Naive thymus-derived CD8-positive, alpha-beta T cell (primary cell): ENCODE measurements at regions not wholly inside any gene's neighbourhood (a gene's known extent, or its start where the extent isn't known, plus 50 kb on each side); places are given as distances from the start of the nearest gene placed in this dataset.
A peak's percentile ranks its signal among the peaks of the same experiment; 100 is the strongest.
"Not testable (repeated sequence)": the region's sequence is repeated elsewhere in the genome, so short reads cannot be mapped to it uniquely, and the experiment has no call there.

Experiments used
- ATAC-seq, 2 donors: fragments of 150-1000 bp; cut with Tn5 transposase in 1 of 2; sonication (Bioruptor Pico), chemical (Tn5 transposase) in 1 of 2; 1 replicate in 1 of 2; 2 replicates in 1 of 2; pipeline ENCODE4 v1.10.0; 2021; ENCODE audit warnings: mild to moderate bottlenecking in 2 of 2, moderate library complexity in 2 of 2
- POLR2A ChIA-PET: fragments of 350-600 bp; sonication (Branson Sonifier 250); formaldehyde crosslinking; loops from one replicate; lab custom pipeline; 2021; ENCODE audit warnings: antibody characterized with exemption; lab: Charles Lee
- DNase-seq, 10 donors: peaks; one replicate each; pipeline versions ENCODE4 v3.0.0 to v3.0.0-alpha.2; 2020 to 2022
- H3K27ac Mint-ChIP-seq, 10 donors: one replicate each; pipeline ENCODE4 v1.8.0; 2020 to 2022; ENCODE audit warnings: mild to moderate bottlenecking in 10 of 10, mixed read lengths in 10 of 10, moderate library complexity in 4 of 10, inconsistent platforms in 1 of 10
- H3K27me3 Mint-ChIP-seq, 5 donors: one replicate each; pipeline ENCODE4 v1.8.0; 2021 to 2022; ENCODE audit warnings: mixed read lengths in 5 of 5
- H3K36me3 Mint-ChIP-seq, 3 donors: one replicate each; pipeline ENCODE4 v1.8.0; 2020 to 2022; ENCODE audit warnings: mixed read lengths in 3 of 3, mild to moderate bottlenecking in 2 of 3, inconsistent platforms in 1 of 3
- H3K4me1 Mint-ChIP-seq, 4 donors: one replicate each; pipeline ENCODE4 v1.8.0; 2021 to 2022; ENCODE audit warnings: mixed read lengths in 4 of 4
- H3K4me3 Mint-ChIP-seq, 10 donors: one replicate each; pipeline ENCODE4 v1.8.0; 2020 to 2022; ENCODE audit warnings: mild to moderate bottlenecking in 10 of 10, mixed read lengths in 10 of 10, moderate library complexity in 6 of 10, inconsistent platforms in 1 of 10
- H3K9me3 Mint-ChIP-seq, 9 donors: one replicate each; pipeline ENCODE4 v1.8.0; 2020 to 2022; ENCODE audit warnings: mixed read lengths in 9 of 9, mild to moderate bottlenecking in 3 of 9, inconsistent platforms in 1 of 9, moderate library complexity in 1 of 9

- Mint-ChIP-seq H3K4me3 (no peak overlapping the region), H3K9me3 (no peaks in the 10 kb centered on the region), H3K27ac (no peak overlapping the region), H3K27me3 (peaks cover 0 to 11% (median 3%) of the 10 kb centered on the region in 5 donors), H3K4me1 (peaks cover 0 to 31% (median 15%) of the 10 kb centered on the region in 4 donors), H3K36me3 (no peaks in the 10 kb centered on the region)
- ATAC-seq (no peak), DNase-seq (no peak)
- POLR2A ChIA-PET: interaction anchor here (1.6 to 8.7 kb wide), 3 partner anchors 24 to 132 kb away, joined by 9 to 49 read pairs (median 22); partner anchors contain the start of gene CHD1
These were observed 132.9 kb upstream of the CHD1 start for GRCh38 chr5:99061711-99062110.

GRCh38 chr5:99061299-99061698, 132.5 kb upstream of the CHD1 start:
- no peaks in the 10 kb centered on the region for H3K9me3 Mint-ChIP-seq
- no peak for ATAC-seq

GRCh38 chr5:99060306-99061261, 131.8 kb upstream of the CHD1 start:
- POLR2A ChIA-PET: interaction anchor here (0.6 to 8.7 kb wide), 6 partner anchors 22 to 131 kb away, joined by 3 to 49 read pairs (median 9); partner anchors contain the start of gene CHD1
- ATAC-seq: peak; percentile 77 to 78
- Mint-ChIP-seq H3K9me3 (no peaks in the 10 kb centered on the region), H3K27me3 (peaks cover 0 to 11% (median 3%) of the 10 kb centered on the region in 5 donors), H3K4me1 (peaks cover 2 to 35% (median 15%) of the 10 kb centered on the region in 4 donors), H3K36me3 (no peaks in the 10 kb centered on the region), H3K27ac (peak overlapping the region in 2 of 10 donors; percentile 4 to 22), H3K4me3 (peak overlapping the region in 6 of 10 donors; percentile 10 to 42 (median 32))
- DNase-seq: peak; percentile 68 to 90 (median 84)

More at GRCh38 chr5:99061299-99061698, 132.5 kb upstream of the CHD1 start:
- POLR2A ChIA-PET: interaction anchor here (0.6 to 8.7 kb wide), 5 partner anchors 23 to 132 kb away, joined by 3 to 49 read pairs (median 9); partner anchors contain the start of gene CHD1
- peaks cover 0 to 31% (median 15%) of the 10 kb centered on the region in 4 donors for H3K4me1 Mint-ChIP-seq
- peaks cover 0 to 11% (median 3%) of the 10 kb centered on the region in 5 donors for H3K27me3 Mint-ChIP-seq
- H3K27ac Mint-ChIP-seq: no peak overlapping the region
- DNase-seq: no peak
- H3K36me3 Mint-ChIP-seq: no peaks in the 10 kb centered on the region
- H3K4me3 Mint-ChIP-seq: no peak overlapping the region

GRCh38 chr5:99059685-99060084, 130.9 kb upstream of the CHD1 start:
- Mint-ChIP-seq H3K4me1 (peaks cover 5 to 40% (median 15%) of the 10 kb centered on the region in 4 donors), H3K9me3 (no peaks in the 10 kb centered on the region)

GRCh38 chr5:99058466-99058865, 129.7 kb upstream of the CHD1 start:
- H3K9me3 Mint-ChIP-seq: no peaks in the 10 kb centered on the region
- H3K36me3 Mint-ChIP-seq: no peaks in the 10 kb centered on the region
- DNase-seq: no peak
- peaks cover 5 to 40% (median 15%) of the 10 kb centered on the region in 4 donors for H3K4me1 Mint-ChIP-seq
- H3K4me3 Mint-ChIP-seq: no peak overlapping the region
- H3K27ac Mint-ChIP-seq: peak overlapping the region in 1 of 10 donors; percentile 48
- ATAC-seq: no peak
- POLR2A ChIA-PET: interaction anchor here (0.8 to 8.7 kb wide), 3 partner anchors 20 to 129 kb away, joined by 4 to 49 read pairs (median 22); partner anchors contain the start of gene CHD1
- peaks cover 0 to 11% (median 1%) of the 10 kb centered on the region in 5 donors for H3K27me3 Mint-ChIP-seq

More at GRCh38 chr5:99059685-99060084, 130.9 kb upstream of the CHD1 start:
- Mint-ChIP-seq H3K27ac (peak overlapping the region in 1 of 10 donors; percentile 63), H3K4me3 (no peak overlapping the region), H3K36me3 (no peaks in the 10 kb centered on the region), H3K27me3 (peaks cover 0 to 11% (median 3%) of the 10 kb centered on the region in 5 donors)
- ATAC-seq (no peak), DNase-seq (no peak)
- POLR2A ChIA-PET: interaction anchor here (1.2 to 8.7 kb wide), 4 partner anchors 21 to 130 kb away, joined by 3 to 49 read pairs (median 16); partner anchors contain the start of gene CHD1

- Mint-ChIP-seq H3K27me3 (no peaks in the 10 kb centered on the region), H3K9me3 (no peaks in the 10 kb centered on the region), H3K4me1 (peaks cover 5 to 36% (median 10%) of the 10 kb centered on the region in 4 donors), H3K27ac (peak overlapping the region in 4 of 10 donors; percentile 20 to 76 (median 62)), H3K36me3 (no peaks in the 10 kb centered on the region), H3K4me3 (peak overlapping the region in 1 of 10 donors; percentile 5)
- peak in 1 of 10 donors; percentile 6 for DNase-seq
- ATAC-seq: peak in 1 of 2 donors; percentile 57
- POLR2A ChIA-PET: interaction anchor here (3.4 to 8.7 kb wide), 2 partner anchors 17 to 125 kb away, joined by 16 to 49 read pairs; partner anchors contain the start of gene CHD1
These were observed 126.2 kb upstream of the CHD1 start for GRCh38 chr5:99054972-99055371.

GRCh38 chr5:99045871-99046270, 117.1 kb upstream of the CHD1 start:
- peaks cover 0 to 26% (median 17%) of the 10 kb centered on the region in 9 donors for H3K9me3 Mint-ChIP-seq
- DNase-seq: no peak
- H3K4me1 Mint-ChIP-seq: peaks cover 2 to 16% (median 7%) of the 10 kb centered on the region in 4 donors
- H3K27ac Mint-ChIP-seq: no peak overlapping the region
- POLR2A ChIA-PET: interaction anchor here (1.3 kb wide), 1 partner anchor 116 kb away, joined by 4 read pairs; no protein-coding TSS in a partner anchor
- peaks cover 0 to 19% (median 17%) of the 10 kb centered on the region in 3 donors for H3K36me3 Mint-ChIP-seq
- ATAC-seq: no peak
- H3K27me3 Mint-ChIP-seq: no peaks in the 10 kb centered on the region
- no peak overlapping the region for H3K4me3 Mint-ChIP-seq

GRCh38 chr5:99043257-99043656, 114.5 kb upstream of the CHD1 start:
- Mint-ChIP-seq H3K4me1 (peaks cover 6 to 33% (median 17%) of the 10 kb centered on the region in 4 donors), H3K9me3 (peaks cover 5 to 52% (median 43%) of the 10 kb centered on the region in 9 donors), H3K36me3 (peaks cover 2 to 43% (median 39%) of the 10 kb centered on the region in 3 donors)
- not testable (repeated sequence) for H3K27ac Mint-ChIP-seq, H3K27me3 Mint-ChIP-seq, DNase-seq, H3K4me3 Mint-ChIP-seq, ATAC-seq
- POLR2A ChIA-PET: interaction anchor here (0.9 to 1.0 kb wide), 2 partner anchors 11 to 114 kb away, joined by 3 read pairs; partner anchors contain the start of gene CHD1

- Mint-ChIP-seq H3K4me1 (peaks cover 22 to 74% (median 52%) of the 10 kb centered on the region in 4 donors), H3K27me3 (no peaks in the 10 kb centered on the region), H3K4me3 (peak overlapping the region in 9 of 10 donors; percentile 5 to 78 (median 71)), H3K36me3 (peaks cover 2 to 61% (median 46%) of the 10 kb centered on the region in 3 donors), H3K27ac (peak overlapping the region; percentile 74 to 96 (median 89)), H3K9me3 (peaks cover 10 to 61% (median 45%) of the 10 kb centered on the region in 9 donors)
- DNase-seq: peak; percentile 7 to 84 (median 67)
- POLR2A ChIA-PET: interaction anchor here (0.6 to 3.6 kb wide), 12 partner anchors 11 to 1487 kb away, joined by 3 to 103 read pairs (median 4); partner anchors contain the start of gene CHD1
- ATAC-seq: peak; percentile 77 to 85
These were observed 108.9 kb upstream of the CHD1 start for GRCh38 chr5:99037668-99038067.

- H3K27ac Mint-ChIP-seq: peak overlapping the region in 6 of 10 donors; percentile 18 to 81 (median 60)
- peak overlapping the region in 1 of 10 donors; percentile 19 for H3K4me3 Mint-ChIP-seq
- no peak for DNase-seq
- no peaks in the 10 kb centered on the region for H3K27me3 Mint-ChIP-seq
- peaks cover 2 to 45% (median 29%) of the 10 kb centered on the region in 3 donors for H3K36me3 Mint-ChIP-seq
- peaks cover 27 to 76% (median 59%) of the 10 kb centered on the region in 4 donors for H3K4me1 Mint-ChIP-seq
- POLR2A ChIA-PET: interaction anchor here (3.6 kb wide), 1 partner anchor 107 kb away, joined by 103 read pairs; the partner anchor contains the start of gene CHD1
- peaks cover 10 to 44% (median 28%) of the 10 kb centered on the region in 9 donors for H3K9me3 Mint-ChIP-seq
- ATAC-seq: no peak
These were observed 107.1 kb upstream of the CHD1 start for GRCh38 chr5:99035942-99036341.

GRCh38 chr5:99034336-99034735, 105.5 kb upstream of the CHD1 start:
- Mint-ChIP-seq H3K4me1 (peaks cover 30 to 82% (median 65%) of the 10 kb centered on the region in 4 donors), H3K27ac (peak overlapping the region; percentile 84 to 98 (median 94)), H3K27me3 (no peaks in the 10 kb centered on the region), H3K36me3 (peaks cover 0 to 31% (median 17%) of the 10 kb centered on the region in 3 donors), H3K9me3 (peaks cover under 1 to 28% (median 12%) of the 10 kb centered on the region in 9 donors), H3K4me3 (peak overlapping the region in 9 of 10 donors; percentile 64 to 95 (median 88))
- DNase-seq (no peak), ATAC-seq (no peak)
- POLR2A ChIA-PET: interaction anchor here (0.7 to 2.6 kb wide), 3 partner anchors 10 to 105 kb away, joined by 3 to 22 read pairs (median 4); partner anchors contain the start of gene CHD1
